ENCODE measurements at regions not wholly inside any gene's neighbourhood (a gene's known extent, or its start where the extent isn't known, plus 50 kb on each side); places are given as distances from the start of the nearest gene placed in this dataset.

GRCh38 chr3:28915741-28916500 lies 364.9 kb upstream of the RBMS3 start:
- Histone ChIP-seq H3K27me3 (ENCODE audit: control insufficient read depth in 1 of 2, insufficient read depth in 2 of 2, low read length in 2 of 2) (no peaks in the 10 kb centered on the region), H3K9ac (ENCODE audit: low read length in 2 of 2) (no peak overlapping the region), H3K9me3 (ENCODE audit: control insufficient read depth in 2 of 2, low read length in 2 of 2) (no peaks in the 10 kb centered on the region), H3K36me3 (ENCODE audit: control insufficient read depth in 2 of 2, insufficient read depth in 2 of 2, low read length in 2 of 2) (no peaks in the 10 kb centered on the region), H3K27ac (ENCODE audit: low read length) (no peak overlapping the region), H3K4me3 (ENCODE audit: low read length in 2 of 2) (peak overlapping the region in 1 of 2 donors; percentile 24), H3K4me1 (ENCODE audit: control insufficient read depth, insufficient read depth, low read length) (peaks cover 4% of the 10 kb centered on the region)

- H3K27ac ChIP-seq (ENCODE audit: low read length): peak overlapping the region; percentile 3
- H3K36me3 ChIP-seq (ENCODE audit: control insufficient read depth in 2 of 2, insufficient read depth in 2 of 2, low read length in 2 of 2): no peaks in the 10 kb centered on the region
- H3K9ac ChIP-seq (ENCODE audit: low read length in 2 of 2): no peak overlapping the region
- H3K4me3 ChIP-seq (ENCODE audit: low read length in 2 of 2): peak overlapping the region; percentile 23 to 66
- no peaks in the 10 kb centered on the region for H3K9me3 ChIP-seq (ENCODE audit: control insufficient read depth in 2 of 2, low read length in 2 of 2)
- peaks cover 4% of the 10 kb centered on the region for H3K4me1 ChIP-seq (ENCODE audit: control insufficient read depth, insufficient read depth, low read length)
- H3K27me3 ChIP-seq (ENCODE audit: control insufficient read depth in 1 of 2, insufficient read depth in 2 of 2, low read length in 2 of 2): no peaks in the 10 kb centered on the region
Measured at GRCh38 chr3:28916713-28917499, 364.0 kb upstream of the RBMS3 start.

GRCh38 chr3:28917895-28918475 lies 362.9 kb upstream of the RBMS3 start:
- Histone ChIP-seq H3K4me1 (ENCODE audit: control insufficient read depth, insufficient read depth, low read length) (peaks cover 4% of the 10 kb centered on the region), H3K9ac (ENCODE audit: low read length in 2 of 2) (no peak overlapping the region), H3K36me3 (ENCODE audit: control insufficient read depth in 2 of 2, insufficient read depth in 2 of 2, low read length in 2 of 2) (no peaks in the 10 kb centered on the region), H3K4me3 (ENCODE audit: low read length in 2 of 2) (no peak overlapping the region), H3K27me3 (ENCODE audit: control insufficient read depth in 1 of 2, insufficient read depth in 2 of 2, low read length in 2 of 2) (no peaks in the 10 kb centered on the region), H3K9me3 (ENCODE audit: control insufficient read depth in 2 of 2, low read length in 2 of 2) (no peaks in the 10 kb centered on the region), H3K27ac (ENCODE audit: low read length) (no peak overlapping the region)

GRCh38 chr3:28922376-28922775 lies 358.5 kb upstream of the RBMS3 start:
- no peak overlapping the region for H3K27ac ChIP-seq (ENCODE audit: low read length)
- H3K36me3 ChIP-seq (ENCODE audit: control insufficient read depth in 2 of 2, insufficient read depth in 2 of 2, low read length in 2 of 2): no peaks in the 10 kb centered on the region
- H3K9me3 ChIP-seq (ENCODE audit: control insufficient read depth in 2 of 2, low read length in 2 of 2): no peaks in the 10 kb centered on the region
- H3K4me1 ChIP-seq (ENCODE audit: control insufficient read depth, insufficient read depth, low read length): no peaks in the 10 kb centered on the region
- H3K27me3 ChIP-seq (ENCODE audit: control insufficient read depth in 1 of 2, insufficient read depth in 2 of 2, low read length in 2 of 2): no peaks in the 10 kb centered on the region
- H3K4me3 ChIP-seq (ENCODE audit: low read length in 2 of 2): no peak overlapping the region
- no peak overlapping the region for H3K9ac ChIP-seq (ENCODE audit: low read length in 2 of 2)

- Histone ChIP-seq H3K4me1 (ENCODE audit: control insufficient read depth, insufficient read depth, low read length) (no peaks in the 10 kb centered on the region), H3K36me3 (ENCODE audit: control insufficient read depth in 2 of 2, insufficient read depth in 2 of 2, low read length in 2 of 2) (no peaks in the 10 kb centered on the region), H3K27ac (ENCODE audit: low read length) (no peak overlapping the region), H3K9ac (ENCODE audit: low read length in 2 of 2) (no peak overlapping the region), H3K27me3 (ENCODE audit: control insufficient read depth in 1 of 2, insufficient read depth in 2 of 2, low read length in 2 of 2) (no peaks in the 10 kb centered on the region), H3K4me3 (ENCODE audit: low read length in 2 of 2) (no peak overlapping the region), H3K9me3 (ENCODE audit: control insufficient read depth in 2 of 2, low read length in 2 of 2) (no peaks in the 10 kb centered on the region)
Measured at GRCh38 chr3:28923994-28924393, 356.9 kb upstream of the RBMS3 start.

- H3K9ac ChIP-seq (ENCODE audit: low read length in 2 of 2): no peak overlapping the region
- H3K4me1 ChIP-seq (ENCODE audit: control insufficient read depth, insufficient read depth, low read length): no peaks in the 10 kb centered on the region
- H3K4me3 ChIP-seq (ENCODE audit: low read length in 2 of 2): no peak overlapping the region
- no peaks in the 10 kb centered on the region for H3K27me3 ChIP-seq (ENCODE audit: control insufficient read depth in 1 of 2, insufficient read depth in 2 of 2, low read length in 2 of 2)
- no peaks in the 10 kb centered on the region for H3K9me3 ChIP-seq (ENCODE audit: control insufficient read depth in 2 of 2, low read length in 2 of 2)
- H3K27ac ChIP-seq (ENCODE audit: low read length): no peak overlapping the region
- no peaks in the 10 kb centered on the region for H3K36me3 ChIP-seq (ENCODE audit: control insufficient read depth in 2 of 2, insufficient read depth in 2 of 2, low read length in 2 of 2)
Measured at GRCh38 chr3:28924744-28925360, 356.0 kb upstream of the RBMS3 start.

- Histone ChIP-seq H3K9me3 (ENCODE audit: control insufficient read depth in 2 of 2, low read length in 2 of 2) (no peaks in the 10 kb centered on the region), H3K27me3 (ENCODE audit: control insufficient read depth in 1 of 2, insufficient read depth in 2 of 2, low read length in 2 of 2) (no peaks in the 10 kb centered on the region), H3K27ac (ENCODE audit: low read length) (no peak overlapping the region), H3K4me3 (ENCODE audit: low read length in 2 of 2) (no peak overlapping the region), H3K36me3 (ENCODE audit: control insufficient read depth in 2 of 2, insufficient read depth in 2 of 2, low read length in 2 of 2) (no peaks in the 10 kb centered on the region), H3K4me1 (ENCODE audit: control insufficient read depth, insufficient read depth, low read length) (no peaks in the 10 kb centered on the region), H3K9ac (ENCODE audit: low read length in 2 of 2) (no peak overlapping the region)
Measured at GRCh38 chr3:28933337-28933736, 347.5 kb upstream of the RBMS3 start.

- Histone ChIP-seq H3K9ac (ENCODE audit: low read length in 2 of 2) (no peak overlapping the region), H3K27ac (ENCODE audit: low read length) (no peak overlapping the region), H3K4me1 (ENCODE audit: control insufficient read depth, insufficient read depth, low read length) (no peaks in the 10 kb centered on the region), H3K27me3 (ENCODE audit: control insufficient read depth in 1 of 2, insufficient read depth in 2 of 2, low read length in 2 of 2) (no peaks in the 10 kb centered on the region), H3K36me3 (ENCODE audit: control insufficient read depth in 2 of 2, insufficient read depth in 2 of 2, low read length in 2 of 2) (no peaks in the 10 kb centered on the region), H3K4me3 (ENCODE audit: low read length in 2 of 2) (no peak overlapping the region), H3K9me3 (ENCODE audit: control insufficient read depth in 2 of 2, low read length in 2 of 2) (no peaks in the 10 kb centered on the region)
Measured at GRCh38 chr3:28934126-28934813, 346.6 kb upstream of the RBMS3 start.

GRCh38 chr3:28935146-28935545 lies 345.7 kb upstream of the RBMS3 start:
- H3K27me3 ChIP-seq (ENCODE audit: control insufficient read depth in 1 of 2, insufficient read depth in 2 of 2, low read length in 2 of 2): no peaks in the 10 kb centered on the region

GRCh38 chr3:28936154-28936553 lies 344.7 kb upstream of the RBMS3 start:
- Histone ChIP-seq H3K36me3 (ENCODE audit: control insufficient read depth in 2 of 2, insufficient read depth in 2 of 2, low read length in 2 of 2) (no peaks in the 10 kb centered on the region), H3K9me3 (ENCODE audit: control insufficient read depth in 2 of 2, low read length in 2 of 2) (no peaks in the 10 kb centered on the region), H3K27me3 (ENCODE audit: control insufficient read depth in 1 of 2, insufficient read depth in 2 of 2, low read length in 2 of 2) (no peaks in the 10 kb centered on the region), H3K27ac (ENCODE audit: low read length) (no peak overlapping the region), H3K4me1 (ENCODE audit: control insufficient read depth, insufficient read depth, low read length) (peaks cover 10% of the 10 kb centered on the region), H3K4me3 (ENCODE audit: low read length in 2 of 2) (no peak overlapping the region), H3K9ac (ENCODE audit: low read length in 2 of 2) (no peak overlapping the region)

More at GRCh38 chr3:28935146-28935545, 345.7 kb upstream of the RBMS3 start:
- Histone ChIP-seq H3K4me1 (ENCODE audit: control insufficient read depth, insufficient read depth, low read length) (no peaks in the 10 kb centered on the region), H3K27ac (ENCODE audit: low read length) (no peak overlapping the region), H3K9me3 (ENCODE audit: control insufficient read depth in 2 of 2, low read length in 2 of 2) (no peaks in the 10 kb centered on the region), H3K4me3 (ENCODE audit: low read length in 2 of 2) (no peak overlapping the region), H3K36me3 (ENCODE audit: control insufficient read depth in 2 of 2, insufficient read depth in 2 of 2, low read length in 2 of 2) (no peaks in the 10 kb centered on the region), H3K9ac (ENCODE audit: low read length in 2 of 2) (no peak overlapping the region)

Data from stomach smooth muscle (tissue), 2 donors.